IPS DF 6.9 (cell line): ENCODE measurements at regions not wholly inside any gene's neighbourhood (a gene's known extent, or its start where the extent isn't known, plus 50 kb on each side); places are given as distances from the start of the nearest gene placed in this dataset.
"Not testable (repeated sequence)": the region's sequence is repeated elsewhere in the genome, so short reads cannot be mapped to it uniquely, and the experiment has no call there.

Source experiments
- DNase-seq: peaks from one replicate; pipeline ENCODE4 v3.0.0-alpha.2; 2013; ENCODE audit warnings: low read depth, low spot score
- H3K27ac ChIP-seq: one replicate; pipeline ENCODE4 v1.5.1; 2013; ENCODE audit warnings: low read length, control low read depth
- H3K27me3 ChIP-seq: 2 replicates; pipeline ENCODE4 v1.6.1; 2013; ENCODE audit warnings: mild to moderate bottlenecking, low read length; ENCODE audit not compliant: control insufficient read depth, insufficient read depth
- H3K36me3 ChIP-seq: 2 replicates; pipeline ENCODE4 v1.6.1; 2013; ENCODE audit warnings: low read length; ENCODE audit not compliant: control insufficient read depth, insufficient read depth
- H3K4me1 ChIP-seq: 2 replicates; pipeline ENCODE4 v1.6.1; 2013; ENCODE audit warnings: low read length; ENCODE audit not compliant: control insufficient read depth, insufficient read depth
- H3K4me3 ChIP-seq: 2 replicates; pipeline ENCODE4 v1.5.1; 2013; ENCODE audit warnings: mild to moderate bottlenecking, low read length
- H3K9me3 ChIP-seq: 2 replicates; pipeline ENCODE4 v1.6.1; 2013; ENCODE audit warnings: low read length, inconsistent platforms; ENCODE audit not compliant: control insufficient read depth, insufficient read depth
- WGBS: extraction: QIAGEN DNeasy Blood & Tissue Kit; methylation state at CpG from one replicate; pipeline ENCODE4 v1.1.7; 2013; ENCODE audit warnings: mixed read lengths, missing lambda C conversion rate; ENCODE audit not compliant: insufficient read length, insufficient coverage; 5-methylcytosine and 5-hydroxymethylcytosine counted together

DNA sequence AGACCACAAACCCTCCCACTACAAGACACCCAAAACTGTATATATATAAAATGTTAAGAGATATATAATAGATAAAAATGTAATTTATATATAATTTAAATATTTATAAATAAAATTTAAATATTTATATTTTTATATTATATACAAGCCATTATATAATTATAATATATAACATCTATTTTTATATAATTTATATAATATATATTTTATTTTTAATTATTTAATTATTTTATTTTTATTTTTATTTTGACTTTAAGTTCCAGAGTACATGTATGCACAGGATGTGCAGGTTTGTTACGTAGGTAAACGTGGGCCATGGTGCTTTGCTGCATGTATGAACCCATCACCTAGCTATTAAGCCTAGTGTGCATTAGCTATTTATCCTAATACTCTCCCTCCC is 1090.2 kb downstream of the NXPH1 start:
- H3K4me3 ChIP-seq: no peak overlapping the region
- DNase-seq: no peak
- no peaks in the 10 kb centered on the region for H3K27me3 ChIP-seq
- H3K9me3 ChIP-seq: no peaks in the 10 kb centered on the region
- no peak overlapping the region for H3K27ac ChIP-seq
- no CpG with 5 or more reads among the region's 2 CpGs for WGBS
- H3K36me3 ChIP-seq: no peaks in the 10 kb centered on the region
- H3K4me1 ChIP-seq: no peaks in the 10 kb centered on the region

DNA sequence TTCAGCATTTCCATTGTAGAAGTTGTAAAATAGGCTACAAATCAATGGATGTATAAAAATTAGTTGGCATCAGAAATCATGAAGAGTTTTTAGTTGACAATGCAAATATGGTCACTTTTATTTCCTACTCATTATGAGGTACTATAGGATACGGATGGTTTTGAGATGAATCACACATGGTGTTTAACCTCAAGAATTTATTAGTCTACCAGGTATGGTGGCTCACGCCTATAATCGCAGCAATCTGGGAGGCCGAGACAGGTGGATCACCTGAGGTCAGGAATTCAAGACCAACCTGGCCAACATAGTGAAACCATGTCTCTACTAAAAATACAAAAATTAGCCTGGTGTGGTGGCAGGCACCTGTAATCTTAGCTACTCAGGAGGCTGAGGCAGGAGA is 1119.0 kb downstream of the NXPH1 start:
- not testable (repeated sequence) for H3K27me3 ChIP-seq, H3K36me3 ChIP-seq, H3K27ac ChIP-seq, H3K4me3 ChIP-seq, H3K4me1 ChIP-seq, H3K9me3 ChIP-seq, DNase-seq
- WGBS: no CpG with 5 or more reads among the region's 4 CpGs

DNA sequence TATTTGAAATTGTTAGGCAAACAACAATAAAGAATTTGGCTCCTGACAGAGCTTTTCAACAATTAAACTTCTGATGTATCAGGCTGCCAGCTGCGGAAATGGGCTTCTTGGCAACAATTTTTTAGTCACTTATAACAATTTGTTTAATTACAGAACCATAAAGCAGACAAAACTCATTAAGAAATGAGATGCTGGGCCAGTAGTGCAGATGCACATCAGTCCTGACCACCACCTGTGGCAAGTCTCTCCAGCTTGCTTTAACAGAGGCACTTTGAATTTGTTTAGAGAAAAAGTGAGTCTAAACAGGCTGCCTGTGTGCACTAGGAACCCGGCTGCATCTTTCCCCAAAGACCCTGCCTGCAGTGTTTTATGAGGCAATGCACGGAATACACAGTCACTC is 1124.4 kb downstream of the NXPH1 start:
- Histone ChIP-seq H3K4me3 (no peak overlapping the region), H3K9me3 (no peaks in the 10 kb centered on the region), H3K27ac (no peak overlapping the region), H3K4me1 (no peaks in the 10 kb centered on the region), H3K27me3 (no peaks in the 10 kb centered on the region), H3K36me3 (no peaks in the 10 kb centered on the region)
- no CpG with 5 or more reads among the region's 3 CpGs for WGBS
- no peak for DNase-seq

DNA sequence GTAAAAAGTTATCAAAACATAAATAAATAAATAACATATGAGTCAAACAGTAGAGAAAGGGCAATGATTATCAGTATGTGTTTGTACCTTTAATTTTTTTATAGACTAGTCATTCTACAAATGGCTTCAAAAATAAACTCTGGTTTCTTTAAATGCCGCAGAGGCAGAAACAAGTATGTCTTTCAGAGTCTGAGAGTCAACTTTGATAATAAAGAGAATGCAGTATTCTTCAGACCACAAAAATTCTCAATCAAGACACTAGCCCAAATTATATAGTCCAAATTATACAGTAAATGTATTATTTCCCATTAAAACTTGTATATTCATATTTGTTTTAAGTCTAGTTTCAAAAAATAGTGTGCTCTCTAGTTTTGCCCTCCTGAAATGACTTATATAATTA is 1142.3 kb downstream of the NXPH1 start:
- Histone ChIP-seq H3K9me3 (no peaks in the 10 kb centered on the region), H3K4me3 (no peak overlapping the region), H3K4me1 (no peaks in the 10 kb centered on the region), H3K36me3 (no peaks in the 10 kb centered on the region), H3K27ac (no peak overlapping the region), H3K27me3 (no peaks in the 10 kb centered on the region)
- DNase-seq: no peak
- WGBS: no CpG with 5 or more reads among the region's 1 CpG

DNA sequence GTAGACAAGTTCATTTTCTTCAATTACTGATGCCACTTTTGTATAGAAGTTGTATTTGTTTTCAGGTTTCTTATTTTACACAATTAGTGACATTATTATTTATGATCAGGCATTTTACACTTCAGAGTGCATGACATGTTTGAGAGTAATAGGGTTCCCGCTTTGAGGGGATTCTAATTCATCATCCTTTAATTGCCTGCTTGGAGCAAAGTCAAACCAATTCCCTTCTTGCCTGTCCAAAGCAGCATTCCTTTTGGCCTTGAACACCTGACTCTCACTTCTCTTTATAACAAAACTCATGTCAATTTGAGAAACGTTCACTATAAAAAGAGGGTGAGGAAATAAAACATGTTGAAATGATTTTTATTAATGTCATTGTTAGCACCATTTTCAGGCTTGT is 1149.4 kb downstream of the NXPH1 start:
- no peaks in the 10 kb centered on the region for H3K4me1 ChIP-seq
- DNase-seq: no peak
- H3K4me3 ChIP-seq: no peak overlapping the region
- H3K9me3 ChIP-seq: no peaks in the 10 kb centered on the region
- no peak overlapping the region for H3K27ac ChIP-seq
- WGBS: no CpG with 5 or more reads among the region's 2 CpGs
- no peaks in the 10 kb centered on the region for H3K27me3 ChIP-seq
- no peaks in the 10 kb centered on the region for H3K36me3 ChIP-seq

DNA sequence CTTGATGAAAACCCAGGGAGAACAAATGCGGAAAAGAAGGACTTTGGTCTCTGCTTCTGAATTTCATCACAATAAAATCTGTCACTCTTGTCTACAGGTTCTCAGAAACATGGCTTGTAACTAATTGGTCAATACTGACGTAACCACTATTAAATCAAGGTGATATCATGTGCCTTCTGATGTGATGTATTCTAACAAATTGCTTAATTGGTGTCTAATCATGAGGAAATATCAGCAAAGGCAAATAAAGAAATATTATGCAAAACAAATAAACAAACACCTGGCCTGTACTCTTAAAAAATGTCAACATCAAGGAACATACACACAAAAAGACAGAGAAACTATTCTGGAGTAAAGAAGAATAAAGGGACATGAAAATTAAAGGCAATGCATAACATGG is 1165.0 kb downstream of the NXPH1 start:
- no peaks in the 10 kb centered on the region for H3K4me1 ChIP-seq
- DNase-seq: no peak
- no peaks in the 10 kb centered on the region for H3K36me3 ChIP-seq
- H3K27ac ChIP-seq: no peak overlapping the region
- no peaks in the 10 kb centered on the region for H3K9me3 ChIP-seq
- WGBS: no CpG with 5 or more reads among the region's 2 CpGs
- no peak overlapping the region for H3K4me3 ChIP-seq
- H3K27me3 ChIP-seq: no peaks in the 10 kb centered on the region

DNA sequence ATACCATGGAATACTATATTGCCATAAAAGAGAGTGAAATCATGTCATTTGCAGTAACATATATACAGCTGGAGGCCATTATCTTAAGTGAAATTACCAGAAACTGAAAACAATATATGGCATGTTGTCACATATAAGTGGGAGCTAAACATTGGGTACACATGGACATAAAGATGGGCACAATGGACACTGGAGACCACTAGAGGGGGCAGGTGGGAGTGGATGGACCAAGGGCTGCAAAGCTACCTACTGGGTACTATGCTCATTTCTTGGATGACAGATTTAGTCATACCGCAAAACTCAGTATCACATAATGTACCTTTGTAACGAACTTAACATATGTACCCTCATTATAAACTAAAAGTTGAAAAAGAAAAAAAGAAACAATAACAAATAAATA is 1167.6 kb downstream of the NXPH1 start:
- H3K4me3 ChIP-seq: no peak overlapping the region
- H3K4me1 ChIP-seq: no peaks in the 10 kb centered on the region
- WGBS: no CpG with 5 or more reads among the region's 2 CpGs
- no peaks in the 10 kb centered on the region for H3K9me3 ChIP-seq
- DNase-seq: peak; percentile 2
- H3K36me3 ChIP-seq: no peaks in the 10 kb centered on the region
- H3K27me3 ChIP-seq: no peaks in the 10 kb centered on the region
- no peak overlapping the region for H3K27ac ChIP-seq

DNA sequence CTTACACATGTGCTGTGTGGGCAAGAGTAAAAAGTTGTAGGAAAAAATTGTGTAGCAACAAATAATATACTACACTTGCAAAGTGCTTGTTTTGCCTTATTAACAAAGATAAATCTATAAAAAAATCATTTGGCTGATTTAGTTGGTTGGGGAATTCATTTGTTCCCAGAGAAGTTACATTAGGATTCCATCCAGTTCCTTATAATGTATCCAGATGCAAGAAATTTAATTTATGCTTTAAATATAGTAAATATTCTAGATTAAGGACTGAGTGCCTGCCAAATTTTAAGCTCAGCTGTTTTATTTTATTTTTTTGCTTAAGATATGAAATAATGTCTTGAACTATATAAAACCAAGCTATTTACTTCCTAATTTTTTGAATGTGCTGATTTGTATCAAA is 1169.9 kb downstream of the NXPH1 start:
- H3K27ac ChIP-seq: no peak overlapping the region
- H3K36me3 ChIP-seq: no peaks in the 10 kb centered on the region
- DNase-seq: no peak
- H3K9me3 ChIP-seq: no peaks in the 10 kb centered on the region
- no peak overlapping the region for H3K4me3 ChIP-seq
- H3K27me3 ChIP-seq: no peaks in the 10 kb centered on the region
- H3K4me1 ChIP-seq: no peaks in the 10 kb centered on the region

DNA sequence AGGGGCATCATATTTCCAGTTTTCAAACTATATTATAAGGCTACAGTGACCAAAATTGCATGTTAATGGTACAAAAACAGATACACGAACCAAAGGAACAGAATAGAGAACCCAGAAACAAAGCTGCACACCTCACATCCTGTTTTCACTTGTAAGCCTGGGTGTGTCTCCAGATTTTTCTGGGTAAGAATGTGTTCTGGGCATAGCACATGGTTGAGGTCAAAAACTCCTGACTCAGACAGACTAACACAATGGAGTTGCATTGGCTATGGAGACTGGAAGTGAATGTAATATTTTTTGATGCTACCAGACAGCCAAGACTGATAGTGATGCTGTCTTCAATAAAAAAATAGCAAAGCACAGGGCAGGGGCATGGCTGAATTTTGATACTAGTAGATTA is 1175.2 kb downstream of the NXPH1 start:
- no peak for DNase-seq
- Histone ChIP-seq H3K27me3 (no peaks in the 10 kb centered on the region), H3K36me3 (no peaks in the 10 kb centered on the region), H3K27ac (no peak overlapping the region), H3K4me1 (no peaks in the 10 kb centered on the region), H3K4me3 (no peak overlapping the region), H3K9me3 (no peaks in the 10 kb centered on the region)
- WGBS: no CpG with 5 or more reads among the region's 1 CpG

DNA sequence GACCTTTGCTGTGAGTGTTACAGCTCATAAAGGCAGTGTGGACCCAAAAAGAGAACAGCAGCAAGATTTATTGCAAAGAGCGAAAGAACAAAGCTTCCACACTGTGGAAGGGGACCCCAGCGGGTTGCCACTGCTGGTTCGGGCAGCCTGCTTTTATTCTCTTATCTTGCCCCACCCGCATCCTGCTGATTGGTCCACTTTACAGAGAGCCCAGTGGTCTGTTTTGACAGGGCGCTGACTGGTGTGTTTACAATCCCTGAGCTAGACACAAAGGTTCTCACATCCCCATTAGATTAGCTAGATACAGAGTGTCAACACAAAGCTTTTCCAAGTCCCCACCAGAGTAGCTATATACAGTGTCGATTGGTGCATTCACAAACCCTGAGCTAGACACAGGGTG is 1187.5 kb downstream of the NXPH1 start:
- H3K27ac ChIP-seq, H3K36me3 ChIP-seq, H3K27me3 ChIP-seq, DNase-seq, H3K9me3 ChIP-seq, H3K4me1 ChIP-seq, H3K4me3 ChIP-seq: not testable (repeated sequence)
- no CpG with 5 or more reads among the region's 6 CpGs for WGBS

DNA sequence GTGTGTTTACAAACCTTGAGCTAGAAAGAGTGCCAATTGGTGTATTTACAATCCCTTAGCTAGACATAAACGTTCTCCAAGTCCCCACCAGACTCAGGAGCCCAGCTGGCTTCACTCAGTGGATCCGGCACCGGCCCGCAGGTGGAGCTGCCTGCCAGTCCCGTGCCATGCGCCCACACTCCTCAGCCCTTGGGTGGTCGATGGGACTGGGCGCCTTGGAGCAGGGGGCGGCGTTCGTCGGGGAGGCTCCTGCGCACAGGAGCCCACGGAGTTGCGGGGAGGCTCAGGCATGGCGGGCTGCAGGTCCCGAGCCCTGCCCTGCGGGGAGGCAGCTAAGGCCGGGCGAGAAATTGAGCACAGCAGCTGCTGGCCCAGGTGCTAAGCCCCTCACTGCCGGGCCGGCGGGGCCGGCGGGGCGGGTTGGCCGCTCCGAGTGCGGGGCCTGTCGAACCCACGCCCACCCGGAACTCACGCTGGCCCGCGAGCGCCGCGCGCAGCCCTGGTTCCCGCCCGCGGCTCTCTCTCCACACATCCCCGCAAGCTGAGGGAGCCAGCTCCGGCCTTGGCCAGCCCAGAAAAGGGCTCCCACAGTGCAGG is 1188.0 kb downstream of the NXPH1 start:
- peak overlapping the region; percentile 37; the same call in 1 of the 2 replicates for H3K4me3 ChIP-seq
- WGBS: no CpG with 5 or more reads among the region's 44 CpGs
- not testable (repeated sequence) for H3K27me3 ChIP-seq, H3K27ac ChIP-seq, H3K4me1 ChIP-seq, DNase-seq, H3K36me3 ChIP-seq, H3K9me3 ChIP-seq
